CD4-positive, alpha-beta memory T cell (primary cell): ENCODE measurements at regions not wholly inside any gene's neighbourhood (a gene's known extent, or its start where the extent isn't known, plus 50 kb on each side); places are given as distances from the start of the nearest gene placed in this dataset.
A peak's percentile ranks its signal among the peaks of the same experiment; 100 is the strongest.

Experiments
- CTCF ChIA-PET: fragments of 350-600 bp; sonication (Branson Sonifier 250); formaldehyde crosslinking; loops from one replicate; lab custom pipeline; 2021; ENCODE audit warnings: inconsistent platforms; ENCODE audit not compliant: partially characterized antibody; lab: Charles Lee
- POLR2A ChIA-PET: fragments of 350-600 bp; sonication (Branson Sonifier 250); formaldehyde crosslinking; loops from one replicate; lab custom pipeline; 2021; ENCODE audit not compliant: partially characterized antibody; lab: Charles Lee
- DNase-seq, 5 donors: peaks; one replicate each; pipeline versions ENCODE4 v3.0.0 to v3.0.0-alpha.2; 2020 to 2022; ENCODE audit warnings: mixed read lengths in 1 of 5
- H3K27ac ChIP-seq: one replicate; pipeline ENCODE4 v1.7.0; 2013; ENCODE audit warnings: low read depth, low read length
- H3K27me3 ChIP-seq: 2 replicates; pipeline ENCODE4 v1.7.0; 2013; ENCODE audit warnings: mild to moderate bottlenecking, low read length, moderate library complexity; ENCODE audit not compliant: insufficient read depth
- H3K36me3 ChIP-seq: 2 replicates; pipeline ENCODE4 v1.7.0; 2013; ENCODE audit warnings: mild to moderate bottlenecking, low read length, moderate library complexity; ENCODE audit not compliant: insufficient read depth
- H3K4me1 ChIP-seq: 2 replicates; pipeline ENCODE4 v1.7.0; 2013; ENCODE audit warnings: mild to moderate bottlenecking, low read length, moderate library complexity; ENCODE audit not compliant: insufficient read depth
- H3K4me3 ChIP-seq, 2 donors: one replicate each; pipeline ENCODE4 v1.7.0; 2013; ENCODE audit warnings: low read length in 2 of 2, mild to moderate bottlenecking in 1 of 2
- H3K9me3 ChIP-seq, 2 donors: one replicate each; pipeline ENCODE4 v1.7.0; 2013; ENCODE audit warnings: low read length in 2 of 2, control low read depth in 1 of 2; ENCODE audit not compliant: control insufficient read depth in 1 of 2
- H3K27ac Mint-ChIP-seq, 7 donors: one replicate each; pipeline ENCODE4 v1.8.0; 2020 to 2021; ENCODE audit warnings: mixed read lengths in 7 of 7, mild to moderate bottlenecking in 6 of 7, inconsistent platforms in 3 of 7, moderate library complexity in 3 of 7
- H3K27me3 Mint-ChIP-seq, 2 donors: one replicate each; pipeline ENCODE4 v1.8.0; 2020 to 2021; ENCODE audit warnings: mixed read lengths in 2 of 2
- H3K36me3 Mint-ChIP-seq, 2 donors: one replicate each; pipeline ENCODE4 v1.8.0; 2020 to 2021; ENCODE audit warnings: mixed read lengths in 2 of 2, inconsistent platforms in 1 of 2, mild to moderate bottlenecking in 1 of 2
- H3K4me1 Mint-ChIP-seq, 4 donors: one replicate each; pipeline ENCODE4 v1.8.0; 2020 to 2021; ENCODE audit warnings: mixed read lengths in 4 of 4, mild to moderate bottlenecking in 1 of 4
- H3K4me3 Mint-ChIP-seq, 8 donors: one replicate each; pipeline ENCODE4 v1.8.0; 2020 to 2021; ENCODE audit warnings: mixed read lengths in 8 of 8, mild to moderate bottlenecking in 7 of 8, moderate library complexity in 6 of 8, inconsistent platforms in 3 of 8
- H3K9me3 Mint-ChIP-seq, 8 donors: one replicate each; pipeline ENCODE4 v1.8.0; 2020 to 2021; ENCODE audit warnings: mixed read lengths in 8 of 8, mild to moderate bottlenecking in 5 of 8, inconsistent platforms in 3 of 8, moderate library complexity in 1 of 8
- intact Hi-C: fragments of 100-400 bp; cut with micrococcal nuclease; formaldehyde crosslinking; loops from one replicate; pipeline ENCODE4 v1.15.1; 2023

- Mint-ChIP-seq H3K9me3 (no peaks in the 10 kb centered on the region), H3K27ac (no peak overlapping the region), H3K36me3 (no peaks in the 10 kb centered on the region), H3K27me3 (peaks cover 9 to 13% of the 10 kb centered on the region in 2 donors), H3K4me1 (peaks cover 0 to 4% (median 0%) of the 10 kb centered on the region in 4 donors), H3K4me3 (no peak overlapping the region)
- H3K4me3 ChIP-seq = no peak overlapping the region
- H3K36me3 ChIP-seq = no peaks in the 10 kb centered on the region
- no peaks in the 10 kb centered on the region for H3K27me3 ChIP-seq
- POLR2A ChIA-PET = no interaction called here
- intact Hi-C loops = no loop called here
- CTCF ChIA-PET = interaction anchor here (0.7 kb wide), 1 partner anchor 597 kb away, joined by 6 read pairs; no protein-coding TSS in a partner anchor
- no peaks in the 10 kb centered on the region for H3K4me1 ChIP-seq
- no peaks in the 10 kb centered on the region for H3K9me3 ChIP-seq
- DNase-seq = no peak
- H3K27ac ChIP-seq = no peak overlapping the region
Measured at GRCh38 chr2:42963452-42964068, 171.2 kb upstream of the HAAO start.

GRCh38 chr2:42962508-42962953 is 170.1 kb upstream of the HAAO start:
- peaks cover 0 to 4% (median 0%) of the 10 kb centered on the region in 4 donors for H3K4me1 Mint-ChIP-seq
- Histone ChIP-seq H3K4me1 (no peaks in the 10 kb centered on the region), H3K36me3 (no peaks in the 10 kb centered on the region), H3K4me3 (no peak overlapping the region), H3K9me3 (no peaks in the 10 kb centered on the region), H3K27ac (no peak overlapping the region), H3K27me3 (no peaks in the 10 kb centered on the region)
- peak overlapping the region in 1 of 7 donors; percentile 7 for H3K27ac Mint-ChIP-seq
- intact Hi-C loops = no loop called here
- ChIA-PET POLR2A (no interaction called here), CTCF (no interaction called here)
- no peak for DNase-seq
- H3K27me3 Mint-ChIP-seq = peaks cover 9 to 13% of the 10 kb centered on the region in 2 donors
- H3K36me3 Mint-ChIP-seq = no peaks in the 10 kb centered on the region
- no peak overlapping the region for H3K4me3 Mint-ChIP-seq
- no peaks in the 10 kb centered on the region for H3K9me3 Mint-ChIP-seq

- Mint-ChIP-seq H3K27ac (no peak overlapping the region), H3K36me3 (no peaks in the 10 kb centered on the region), H3K9me3 (no peaks in the 10 kb centered on the region), H3K27me3 (peaks cover 9 to 13% of the 10 kb centered on the region in 2 donors), H3K4me1 (peaks cover 0 to 4% (median 0%) of the 10 kb centered on the region in 4 donors), H3K4me3 (no peak overlapping the region)
- no peaks in the 10 kb centered on the region for H3K9me3 ChIP-seq
- intact Hi-C loops = no loop called here
- no peak overlapping the region for H3K4me3 ChIP-seq
- DNase-seq = no peak
- ChIA-PET POLR2A (no interaction called here), CTCF (no interaction called here)
- no peaks in the 10 kb centered on the region for H3K36me3 ChIP-seq
- no peaks in the 10 kb centered on the region for H3K4me1 ChIP-seq
- no peaks in the 10 kb centered on the region for H3K27me3 ChIP-seq
- H3K27ac ChIP-seq = no peak overlapping the region
Measured at GRCh38 chr2:42961961-42962360, 169.6 kb upstream of the HAAO start.

GRCh38 chr2:42961385-42961811 is 169.0 kb upstream of the HAAO start:
- no peaks in the 10 kb centered on the region for H3K9me3 ChIP-seq
- Mint-ChIP-seq H3K27me3 (peaks cover 9 to 13% of the 10 kb centered on the region in 2 donors), H3K27ac (no peak overlapping the region), H3K9me3 (no peaks in the 10 kb centered on the region), H3K4me1 (peaks cover 0 to 4% (median 0%) of the 10 kb centered on the region in 4 donors), H3K36me3 (no peaks in the 10 kb centered on the region), H3K4me3 (no peak overlapping the region)
- H3K27ac ChIP-seq = no peak overlapping the region
- no peak for DNase-seq
- intact Hi-C loops = no loop called here
- no peaks in the 10 kb centered on the region for H3K27me3 ChIP-seq
- no peaks in the 10 kb centered on the region for H3K36me3 ChIP-seq
- POLR2A ChIA-PET = no interaction called here
- CTCF ChIA-PET = no interaction called here
- no peak overlapping the region for H3K4me3 ChIP-seq
- no peaks in the 10 kb centered on the region for H3K4me1 ChIP-seq

- peaks cover 0 to 4% (median 0%) of the 10 kb centered on the region in 4 donors for H3K4me1 Mint-ChIP-seq
- Histone ChIP-seq H3K36me3 (no peaks in the 10 kb centered on the region), H3K27ac (no peak overlapping the region), H3K27me3 (no peaks in the 10 kb centered on the region), H3K4me3 (no peak overlapping the region), H3K9me3 (no peaks in the 10 kb centered on the region), H3K4me1 (no peaks in the 10 kb centered on the region)
- DNase-seq = no peak
- H3K4me3 Mint-ChIP-seq = no peak overlapping the region
- no peaks in the 10 kb centered on the region for H3K9me3 Mint-ChIP-seq
- H3K27ac Mint-ChIP-seq = peak overlapping the region in 1 of 7 donors; percentile 47
- H3K36me3 Mint-ChIP-seq = no peaks in the 10 kb centered on the region
- intact Hi-C loops = no loop called here
- CTCF ChIA-PET = no interaction called here
- H3K27me3 Mint-ChIP-seq = peaks cover 9 to 13% of the 10 kb centered on the region in 2 donors
- POLR2A ChIA-PET = no interaction called here
Measured at GRCh38 chr2:42960842-42961180, 168.4 kb upstream of the HAAO start.

- intact Hi-C loops = no loop called here
- POLR2A ChIA-PET = no interaction called here
- Histone ChIP-seq H3K4me3 (no peak overlapping the region), H3K4me1 (no peaks in the 10 kb centered on the region), H3K9me3 (no peaks in the 10 kb centered on the region), H3K27me3 (no peaks in the 10 kb centered on the region), H3K36me3 (no peaks in the 10 kb centered on the region), H3K27ac (no peak overlapping the region)
- H3K27ac Mint-ChIP-seq = no peak overlapping the region
- no peak overlapping the region for H3K4me3 Mint-ChIP-seq
- CTCF ChIA-PET = no interaction called here
- no peak for DNase-seq
- H3K36me3 Mint-ChIP-seq = no peaks in the 10 kb centered on the region
- H3K27me3 Mint-ChIP-seq = peaks cover 9 to 13% of the 10 kb centered on the region in 2 donors
- H3K9me3 Mint-ChIP-seq = no peaks in the 10 kb centered on the region
- peaks cover 0 to 4% (median 0%) of the 10 kb centered on the region in 4 donors for H3K4me1 Mint-ChIP-seq
Measured at GRCh38 chr2:42960002-42960841, 167.8 kb upstream of the HAAO start.

- Mint-ChIP-seq H3K4me1 (peaks cover 0 to 4% (median 0%) of the 10 kb centered on the region in 4 donors), H3K9me3 (no peaks in the 10 kb centered on the region), H3K27ac (no peak overlapping the region), H3K4me3 (no peak overlapping the region), H3K27me3 (peaks cover 9 to 13% of the 10 kb centered on the region in 2 donors), H3K36me3 (no peaks in the 10 kb centered on the region)
- no peaks in the 10 kb centered on the region for H3K27me3 ChIP-seq
- ChIA-PET POLR2A (no interaction called here), CTCF (no interaction called here)
- no peaks in the 10 kb centered on the region for H3K9me3 ChIP-seq
- intact Hi-C loops = no loop called here
- H3K36me3 ChIP-seq = no peaks in the 10 kb centered on the region
- no peak overlapping the region for H3K27ac ChIP-seq
- DNase-seq = no peak
- no peak overlapping the region for H3K4me3 ChIP-seq
- no peaks in the 10 kb centered on the region for H3K4me1 ChIP-seq
Measured at GRCh38 chr2:42959234-42960001, 167.0 kb upstream of the HAAO start.
